H9 (cell line): ENCODE measurements at regions not wholly inside any gene's neighbourhood (a gene's known extent, or its start where the extent isn't known, plus 50 kb on each side); places are given as distances from the start of the nearest gene placed in this dataset.

ENCODE experiments used
- DNase-seq: peaks from one replicate; pipeline ENCODE4 v3.0.0-alpha.2; 2017
- H2AFZ ChIP-seq: one replicate; pipeline ENCODE4 v1.6.1; 2013; ENCODE audit warnings: mild to moderate bottlenecking, low read length, control low read depth, moderate library complexity
- H2AK5ac ChIP-seq: 2 replicates; pipeline ENCODE4 v1.6.1; 2013; ENCODE audit warnings: low read length, control low read depth, mixed read lengths; ENCODE audit not compliant: insufficient read length
- H2BK120ac ChIP-seq: one replicate; pipeline ENCODE4 v1.6.1; 2013; ENCODE audit warnings: low read depth, mild to moderate bottlenecking, low read length, control low read depth, inconsistent platforms; ENCODE audit not compliant: poor library complexity, severe bottlenecking
- H2BK12ac ChIP-seq: 2 replicates; pipeline ENCODE4 v1.6.1; 2013; ENCODE audit warnings: low read length, control low read depth, mixed read lengths, low read depth; ENCODE audit not compliant: insufficient read length
- H2BK15ac ChIP-seq: 2 replicates; pipeline ENCODE4 v1.6.1; 2013; ENCODE audit warnings: low read depth, low read length, control low read depth
- H2BK20ac ChIP-seq: one replicate; pipeline ENCODE4 v1.6.1; 2013; ENCODE audit warnings: low read depth, mild to moderate bottlenecking, low read length, control low read depth, inconsistent platforms; ENCODE audit not compliant: poor library complexity, severe bottlenecking
- H2BK5ac ChIP-seq: 2 replicates; pipeline ENCODE4 v1.6.1; 2013; ENCODE audit warnings: low read length, control low read depth, mixed read lengths; ENCODE audit not compliant: insufficient read length
- H3K14ac ChIP-seq: 2 replicates; pipeline ENCODE4 v1.6.1; 2013; ENCODE audit warnings: low read length, control low read depth; ENCODE audit not compliant: insufficient read depth
- H3K18ac ChIP-seq: 2 replicates; pipeline ENCODE4 v1.6.1; 2013; ENCODE audit warnings: low read depth, mild to moderate bottlenecking, mixed read lengths, low read length, control low read depth; ENCODE audit not compliant: insufficient read length
- H3K23ac ChIP-seq: 2 replicates; pipeline ENCODE4 v1.6.1; 2013; ENCODE audit warnings: low read length, control low read depth, mixed read lengths, low read depth; ENCODE audit not compliant: insufficient read length
- H3K23me2 ChIP-seq: 2 replicates; pipeline ENCODE4 v1.6.1; 2013; ENCODE audit warnings: low read depth, mild to moderate bottlenecking, mixed read lengths, low read length, control low read depth; ENCODE audit not compliant: insufficient read length, poor library complexity, severe bottlenecking
- H3K27ac ChIP-seq: 2 replicates; pipeline ENCODE4 v1.5.1; 2013; ENCODE audit warnings: low read length, control low read depth, mixed read lengths, low read depth; ENCODE audit not compliant: insufficient read length
- H3K27me3 ChIP-seq: 2 replicates; pipeline ENCODE4 v1.6.1; 2013; ENCODE audit warnings: low read length, control low read depth, inconsistent platforms; ENCODE audit not compliant: insufficient read depth
- H3K4ac ChIP-seq: 2 replicates; pipeline ENCODE4 v1.6.1; 2013; ENCODE audit warnings: low read depth, mild to moderate bottlenecking, control low read depth, inconsistent platforms, low read length, moderate library complexity
- H3K4me1 ChIP-seq: 2 replicates; pipeline ENCODE4 v1.6.1; 2013; ENCODE audit warnings: low read length, control low read depth, inconsistent platforms; ENCODE audit not compliant: insufficient read depth
- H3K4me2 ChIP-seq: 2 replicates; pipeline ENCODE4 v1.6.1; 2013; ENCODE audit warnings: low read length, control low read depth, mixed read lengths; ENCODE audit not compliant: insufficient read length, insufficient read depth
- H3K56ac ChIP-seq: 2 replicates; pipeline ENCODE4 v1.6.1; 2013; ENCODE audit warnings: low read depth, mild to moderate bottlenecking, mixed read lengths, low read length, control low read depth; ENCODE audit not compliant: insufficient read length
- H3K79me1 ChIP-seq: 2 replicates; pipeline ENCODE4 v1.6.1; 2013; ENCODE audit warnings: low read depth, mild to moderate bottlenecking, moderate library complexity, low read length, control low read depth, inconsistent platforms; ENCODE audit not compliant: insufficient read depth, poor library complexity, severe bottlenecking
- H3K79me2 ChIP-seq: 2 replicates; pipeline ENCODE4 v1.6.1; 2013; ENCODE audit warnings: low read length, control low read depth, inconsistent platforms; ENCODE audit not compliant: insufficient read depth
- H3K9ac ChIP-seq: 2 replicates; pipeline ENCODE4 v1.6.1; 2013; ENCODE audit warnings: low read length, control low read depth, mixed read lengths; ENCODE audit not compliant: insufficient read length; ENCODE audit errors: extremely low read depth
- H3K9me3 ChIP-seq: one replicate; pipeline ENCODE4 v1.6.1; 2013; ENCODE audit warnings: low read depth, low read length, inconsistent platforms; ENCODE audit not compliant: control insufficient read depth
- H3T11ph ChIP-seq: one replicate; pipeline ENCODE4 v1.6.1; 2013; ENCODE audit warnings: mild to moderate bottlenecking, low read length, control low read depth, inconsistent platforms
- H4K20me1 ChIP-seq: one replicate; pipeline ENCODE4 v1.6.1; 2013; ENCODE audit not compliant: control insufficient read depth, insufficient read length, insufficient read depth
- H4K5ac ChIP-seq: 2 replicates; pipeline ENCODE4 v1.6.1; 2013; ENCODE audit warnings: low read depth, mild to moderate bottlenecking, mixed read lengths, low read length, control low read depth; ENCODE audit not compliant: insufficient read length
- H4K8ac ChIP-seq: replicated peaks from 2 replicates; pipeline ENCODE4 v1.6.1; 2013; ENCODE audit warnings: low read length, control low read depth, mixed read lengths, low read depth; ENCODE audit not compliant: insufficient read length
- H4K91ac ChIP-seq: 2 replicates; pipeline ENCODE4 v1.6.1; 2013; ENCODE audit warnings: low read depth, mild to moderate bottlenecking, moderate library complexity, mixed read lengths, low read length, control low read depth; ENCODE audit not compliant: insufficient read length
- H3K27ac Mint-ChIP-seq, 3 experiments: 2 replicates in 2 of 3; 3 replicates in 1 of 3; pipeline ENCODE4 v1.8.0; 2020 to 2021; ENCODE audit warnings: mixed read lengths in 3 of 3, mild to moderate bottlenecking in 1 of 3, moderate library complexity in 1 of 3
- H3K27me3 Mint-ChIP-seq: 2 replicates; pipeline ENCODE4 v1.8.0; 2021; ENCODE audit warnings: low read depth, mild to moderate bottlenecking, moderate library complexity, mixed read lengths
- H3K36me3 Mint-ChIP-seq, 3 experiments: 2 replicates in 2 of 3; 3 replicates in 1 of 3; pipeline ENCODE4 v1.8.0; 2020 to 2021; ENCODE audit warnings: low read depth in 3 of 3, mixed read lengths in 3 of 3; ENCODE audit not compliant: insufficient read depth in 1 of 3
- H3K4me1 Mint-ChIP-seq, 2 experiments: 2 replicates each; pipeline ENCODE4 v1.8.0; 2020; ENCODE audit warnings: mixed read lengths in 2 of 2
- H3K4me3 Mint-ChIP-seq, 2 experiments: 2 replicates in 1 of 2; 3 replicates in 1 of 2; pipeline ENCODE4 v1.8.0; 2020 to 2021; ENCODE audit warnings: mild to moderate bottlenecking in 2 of 2, mixed read lengths in 2 of 2, moderate library complexity in 1 of 2
- H3K9me3 Mint-ChIP-seq, 2 experiments: 2 replicates in 1 of 2; 3 replicates in 1 of 2; pipeline ENCODE4 v1.8.0; 2020; ENCODE audit warnings: mild to moderate bottlenecking in 2 of 2, mixed read lengths in 2 of 2, moderate library complexity in 1 of 2
- WGBS: extraction: QIAGEN DNeasy Blood & Tissue Kit; methylation state at CpG from one replicate; pipeline ENCODE4 v1.1.7; 2013; ENCODE audit warnings: missing lambda C conversion rate, low lambda C conversion rate, mixed read lengths; ENCODE audit not compliant: insufficient read length; ENCODE audit errors: extremely low coverage; 5-methylcytosine and 5-hydroxymethylcytosine counted together
- TF ChIP-seq, protein P1 (sequence below): fragments of 200-600 bp; sonication (generic); conservative IDR thresholded peaks from 3 replicates; pipeline ENCODE4 v1.8.0; 2021; ENCODE audit warnings: antibody characterized with exemption, mild to moderate bottlenecking

DNA sequence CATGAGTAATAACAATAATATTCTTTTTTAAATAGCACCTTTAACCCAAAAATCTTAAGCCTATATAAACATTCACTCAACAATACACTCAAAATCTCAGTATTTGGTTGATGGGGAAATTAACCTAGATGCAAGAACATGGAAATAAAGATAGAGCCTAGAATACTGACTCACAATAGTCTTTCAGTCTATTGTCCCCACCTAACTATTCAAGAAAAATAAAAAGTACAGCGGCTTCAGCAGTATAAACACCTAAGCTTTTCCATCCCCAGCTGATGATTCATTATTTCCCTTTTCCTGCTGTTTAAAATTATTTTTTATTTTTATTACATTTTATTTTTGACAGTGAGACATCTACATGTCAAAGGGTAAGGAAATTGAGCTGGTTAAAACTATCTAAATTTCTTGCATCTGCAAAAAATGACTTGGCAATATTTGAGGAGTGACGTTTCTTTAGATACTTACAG, 201.4 kb downstream of the FZD1 start:
- H4K8ac ChIP-seq, result no peak overlapping the region
- no peaks in the 10 kb centered on the region for H3K79me2 ChIP-seq
- no peak overlapping the region for H2BK5ac ChIP-seq
- H3K4me1 ChIP-seq, result no peaks in the 10 kb centered on the region
- Mint-ChIP-seq H3K4me1 (no peaks in the 10 kb centered on the region; a peak in 1 of 4 replicates), H3K36me3 (no peaks in the 10 kb centered on the region), H3K27me3 (peaks cover 3% of the 10 kb centered on the region; the same call in 1 of the 2 replicates), H3K4me3 (no peak overlapping the region), H3K9me3 (no peaks in the 10 kb centered on the region), H3K27ac (no peak overlapping the region)
- H3K56ac ChIP-seq, result no peak overlapping the region
- no peak overlapping the region for H3K27ac ChIP-seq
- H3K9me3 ChIP-seq, result no peaks in the 10 kb centered on the region
- no peaks in the 10 kb centered on the region for H3K79me1 ChIP-seq
- no CpG with 5 or more reads among the region's 2 CpGs for WGBS
- no peak overlapping the region for H2BK20ac ChIP-seq
- H3K4ac ChIP-seq, result no peak overlapping the region
- no peak overlapping the region for H3K23ac ChIP-seq
- no peak overlapping the region for H3T11ph ChIP-seq
- H2AFZ ChIP-seq, result no peak overlapping the region
- no peak overlapping the region for H2AK5ac ChIP-seq
- TF ChIP-seq, protein P1, sequence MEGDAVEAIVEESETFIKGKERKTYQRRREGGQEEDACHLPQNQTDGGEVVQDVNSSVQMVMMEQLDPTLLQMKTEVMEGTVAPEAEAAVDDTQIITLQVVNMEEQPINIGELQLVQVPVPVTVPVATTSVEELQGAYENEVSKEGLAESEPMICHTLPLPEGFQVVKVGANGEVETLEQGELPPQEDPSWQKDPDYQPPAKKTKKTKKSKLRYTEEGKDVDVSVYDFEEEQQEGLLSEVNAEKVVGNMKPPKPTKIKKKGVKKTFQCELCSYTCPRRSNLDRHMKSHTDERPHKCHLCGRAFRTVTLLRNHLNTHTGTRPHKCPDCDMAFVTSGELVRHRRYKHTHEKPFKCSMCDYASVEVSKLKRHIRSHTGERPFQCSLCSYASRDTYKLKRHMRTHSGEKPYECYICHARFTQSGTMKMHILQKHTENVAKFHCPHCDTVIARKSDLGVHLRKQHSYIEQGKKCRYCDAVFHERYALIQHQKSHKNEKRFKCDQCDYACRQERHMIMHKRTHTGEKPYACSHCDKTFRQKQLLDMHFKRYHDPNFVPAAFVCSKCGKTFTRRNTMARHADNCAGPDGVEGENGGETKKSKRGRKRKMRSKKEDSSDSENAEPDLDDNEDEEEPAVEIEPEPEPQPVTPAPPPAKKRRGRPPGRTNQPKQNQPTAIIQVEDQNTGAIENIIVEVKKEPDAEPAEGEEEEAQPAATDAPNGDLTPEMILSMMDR, result no peak
- H3K23me2 ChIP-seq, result no peaks in the 10 kb centered on the region
- H4K5ac ChIP-seq, result no peak overlapping the region
- H2BK12ac ChIP-seq, result no peak overlapping the region
- H4K91ac ChIP-seq, result no peak overlapping the region
- no peaks in the 10 kb centered on the region for H4K20me1 ChIP-seq
- no peak overlapping the region for H2BK120ac ChIP-seq
- no peak overlapping the region for H3K18ac ChIP-seq
- H2BK15ac ChIP-seq, result no peak overlapping the region
- DNase-seq, result no peak
- no peak overlapping the region for H3K9ac ChIP-seq
- H3K4me2 ChIP-seq, result no peak overlapping the region
- no peak overlapping the region for H3K14ac ChIP-seq
- H3K27me3 ChIP-seq, result no peaks in the 10 kb centered on the region
